HEK293T (cell line): ENCODE measurements at regions not wholly inside any gene's neighbourhood (a gene's known extent, or its start where the extent isn't known, plus 50 kb on each side); places are given as distances from the start of the nearest gene placed in this dataset.
"Not testable (repeated sequence)": the region's sequence is repeated elsewhere in the genome, so short reads cannot be mapped to it uniquely, and the experiment has no call there.

Experiments used
- CTCF ChIA-PET: fragments of 350-600 bp; formaldehyde crosslinking; extraction: SDS; loops from one replicate; lab custom pipeline; 2021; ENCODE audit warnings: antibody characterized with exemption, inconsistent platforms; lab: Yijun Ruan, JAX
- POLR2A ChIA-PET: fragments of 350-600 bp; formaldehyde crosslinking; extraction: SDS; loops from one replicate; lab custom pipeline; 2020; ENCODE audit warnings: antibody characterized with exemption, inconsistent platforms; lab: Yijun Ruan, JAX
- DNase-seq: peaks from one replicate; pipeline ENCODE4 v3.0.0; 2012; ENCODE audit warnings: mixed read lengths; ENCODE audit errors: extremely low spot score
- ARNT ChIP-seq: fragments of 450-650 bp; IDR thresholded peaks from 2 replicates; pipeline ENCODE4 v1.6.1; 2017; ENCODE audit warnings: mild to moderate bottlenecking
- BHLHE40 ChIP-seq: fragments of 450-650 bp; IDR thresholded peaks from 2 replicates; pipeline ENCODE4 v1.6.1; 2016; ENCODE audit warnings: mild to moderate bottlenecking, moderate library complexity, borderline replicate concordance
- CTBP1 ChIP-seq: fragments of 450-650 bp; IDR thresholded peaks from 2 replicates; pipeline ENCODE4 v1.6.1; 2016; ENCODE audit warnings: borderline replicate concordance
- ELF4 ChIP-seq: fragments of 450-650 bp; IDR thresholded peaks from 2 replicates; pipeline ENCODE4 v1.6.1; 2017; ENCODE audit warnings: antibody characterized with exemption
- FOXA1 ChIP-seq: fragments of 450-650 bp; IDR thresholded peaks from 2 replicates; pipeline ENCODE4 v1.6.1; 2016; ENCODE audit warnings: mild to moderate bottlenecking
- FOXK2 ChIP-seq: fragments of 450-650 bp; IDR thresholded peaks from 2 replicates; pipeline ENCODE4 v1.6.1; 2016; ENCODE audit warnings: mild to moderate bottlenecking
- FOXM1 ChIP-seq: fragments of 450-650 bp; IDR thresholded peaks from 2 replicates; pipeline ENCODE4 v1.6.1; 2017; ENCODE audit warnings: mild to moderate bottlenecking, borderline replicate concordance
- HDGF ChIP-seq: fragments of 450-650 bp; IDR thresholded peaks from 2 replicates; pipeline ENCODE4 v1.6.1; 2017; ENCODE audit warnings: antibody characterized with exemption, borderline replicate concordance
- L3MBTL2 ChIP-seq: fragments of 450-650 bp; conservative IDR thresholded peaks from 2 replicates; pipeline ENCODE4 v1.6.1; 2016; ENCODE audit warnings: mild to moderate bottlenecking
- LEF1 ChIP-seq: fragments of 450-650 bp; IDR thresholded peaks from 2 replicates; pipeline ENCODE4 v1.6.1; 2017; ENCODE audit warnings: mild to moderate bottlenecking, borderline replicate concordance
- NFRKB ChIP-seq: fragments of 450-650 bp; IDR thresholded peaks from 2 replicates; pipeline ENCODE4 v1.6.1; 2016; ENCODE audit warnings: mild to moderate bottlenecking, moderate library complexity
- PKNOX1 ChIP-seq: fragments of 450-650 bp; IDR thresholded peaks from 2 replicates; pipeline ENCODE4 v1.6.1; 2016
- SP1 ChIP-seq: fragments of 450-650 bp; IDR thresholded peaks from 2 replicates; pipeline ENCODE4 v1.6.1; 2017
- SUZ12 ChIP-seq: fragments of 450-650 bp; IDR thresholded peaks from 2 replicates; pipeline ENCODE4 v1.6.1; 2016; ENCODE audit warnings: mild to moderate bottlenecking
- TARDBP ChIP-seq: fragments of 450-650 bp; IDR thresholded peaks from 2 replicates; pipeline ENCODE4 v1.6.1; 2016
- ZNF384 ChIP-seq: fragments of 450-650 bp; IDR thresholded peaks from 2 replicates; pipeline ENCODE4 v1.6.1; 2016

- ChIA-PET CTCF (interaction anchor here (0.5 kb wide), 1 partner anchor 292 kb away, joined by 3 read pairs; no protein-coding TSS in a partner anchor), POLR2A (no interaction called here)
- TF ChIP-seq FOXK2 (no peak), HDGF (no peak), ARNT (no peak), FOXM1 (no peak), NFRKB (no peak), ZNF384 (no peak), PKNOX1 (no peak), L3MBTL2 (no peak), LEF1 (no peak), TARDBP (no peak), BHLHE40 (no peak)
- peak; percentile 4 for DNase-seq
Observed at GRCh38 chr5:20972419-20972925, 984.5 kb upstream of the CDH18 start.

- POLR2A ChIA-PET = no interaction called here
- CTCF ChIA-PET = no interaction called here
Observed at GRCh38 chr5:20959347-20959746, 971.3 kb upstream of the CDH18 start.

GRCh38 chr5:20958641-20959040 is 970.6 kb upstream of the CDH18 start:
- ChIA-PET CTCF (no interaction called here), POLR2A (no interaction called here)
- DNase-seq = no peak
- TF ChIP-seq SP1 (no peak), PKNOX1 (peak; percentile 66)

More at GRCh38 chr5:20959347-20959746, 971.3 kb upstream of the CDH18 start:
- TF ChIP-seq FOXK2 (no peak), SP1 (no peak), ARNT (no peak), L3MBTL2 (no peak), SUZ12 (no peak), FOXM1 (no peak)
- no peak for DNase-seq

GRCh38 chr5:20956134-20956533 is 968.1 kb upstream of the CDH18 start:
- POLR2A ChIA-PET = no interaction called here
- CTCF ChIA-PET = no interaction called here

GRCh38 chr5:20949636-20950035 is 961.6 kb upstream of the CDH18 start:
- ChIA-PET POLR2A (no interaction called here), CTCF (no interaction called here)
- TF ChIP-seq ARNT = no peak
- TF ChIP-seq NFRKB = no peak
- TF ChIP-seq SUZ12 = no peak
- no peak for TF ChIP-seq FOXA1
- TF ChIP-seq L3MBTL2 = no peak
- TF ChIP-seq PKNOX1 = no peak
- no peak for TF ChIP-seq ELF4
- DNase-seq = no peak

More at GRCh38 chr5:20956134-20956533, 968.1 kb upstream of the CDH18 start:
- DNase-seq = no peak
- TF ChIP-seq FOXA1 (no peak), FOXM1 (no peak), ARNT (no peak), L3MBTL2 (no peak), SP1 (no peak), LEF1 (no peak), TARDBP (no peak), CTBP1 (no peak), PKNOX1 (no peak), BHLHE40 (no peak), SUZ12 (no peak), FOXK2 (no peak), NFRKB (no peak), HDGF (no peak)

- CTCF ChIA-PET, POLR2A ChIA-PET, DNase-seq: not testable (repeated sequence)
Observed at GRCh38 chr5:20943183-20943971, 955.4 kb upstream of the CDH18 start.

- CTCF ChIA-PET, DNase-seq, POLR2A ChIA-PET: not testable (repeated sequence)
Observed at GRCh38 chr5:20942603-20943002, 954.6 kb upstream of the CDH18 start.

- DNase-seq, POLR2A ChIA-PET, CTCF ChIA-PET: not testable (repeated sequence)
Observed at GRCh38 chr5:20940786-20941185, 952.8 kb upstream of the CDH18 start.

GRCh38 chr5:20890936-20891335 is 902.9 kb upstream of the CDH18 start:
- POLR2A ChIA-PET, CTCF ChIA-PET: not testable (repeated sequence)

GRCh38 chr5:20875726-20876125 is 887.7 kb upstream of the CDH18 start:
- DNase-seq, POLR2A ChIA-PET, CTCF ChIA-PET: not testable (repeated sequence)

More at GRCh38 chr5:20890936-20891335, 902.9 kb upstream of the CDH18 start:
- not testable (repeated sequence) for DNase-seq

GRCh38 chr5:20865892-20866291 is 877.9 kb upstream of the CDH18 start:
- POLR2A ChIA-PET, DNase-seq, CTCF ChIA-PET: not testable (repeated sequence)
